GM23338 (cell line): ENCODE measurements at regions not wholly inside any gene's neighbourhood (a gene's known extent, or its start where the extent isn't known, plus 50 kb on each side); places are given as distances from the start of the nearest gene placed in this dataset.

ENCODE experiments used
- ATAC-seq: fragments of 200-7000 bp; cut with Tn5 transposase; 3 replicates; pipeline ENCODE4 v1.9.1; 2020
- DNase-seq: peaks from one replicate; pipeline ENCODE4 v3.0.0-alpha.2; 2015; ENCODE audit warnings: low spot score
- H2AFZ ChIP-seq: fragments of 200-600 bp; sonication (generic); 2 replicates; pipeline ENCODE4 v1.8.0; 2016; ENCODE audit warnings: antibody characterized with exemption, mild to moderate bottlenecking, moderate library complexity
- H3F3A ChIP-seq: fragments of 200-600 bp; sonication (generic); replicated peaks from 2 replicates; pipeline ENCODE4 v1.8.0; 2017; ENCODE audit warnings: antibody characterized with exemption, mixed run types, low read depth
- H3K27ac ChIP-seq: fragments of 200-600 bp; sonication (generic); 2 replicates; pipeline ENCODE4 v1.6.1; 2016; ENCODE audit warnings: low read depth
- H3K27me3 ChIP-seq: fragments of 200-600 bp; sonication (generic); 2 replicates; pipeline ENCODE4 v1.8.0; 2016; ENCODE audit warnings: mild to moderate bottlenecking, mixed run types, moderate library complexity; ENCODE audit not compliant: insufficient read depth
- H3K36me3 ChIP-seq: fragments of 200-600 bp; sonication (generic); 2 replicates; pipeline ENCODE4 v1.8.0; 2016; ENCODE audit warnings: mild to moderate bottlenecking; ENCODE audit not compliant: insufficient read depth
- H3K4me1 ChIP-seq: fragments of 200-600 bp; sonication (generic); 2 replicates; pipeline ENCODE4 v1.8.0; 2016; ENCODE audit warnings: mild to moderate bottlenecking, moderate library complexity; ENCODE audit not compliant: insufficient read depth
- H3K4me2 ChIP-seq: fragments of 200-600 bp; sonication (generic); 2 replicates; pipeline ENCODE4 v1.7.1; 2017; ENCODE audit warnings: mixed run types
- H3K4me3 ChIP-seq: fragments of 200-600 bp; sonication (generic); 2 replicates; pipeline ENCODE4 v1.6.1; 2016; ENCODE audit warnings: mixed run types
- H3K79me2 ChIP-seq: fragments of 200-600 bp; sonication (generic); replicated peaks from 2 replicates; pipeline ENCODE4 v1.8.0; 2017; ENCODE audit warnings: mild to moderate bottlenecking; ENCODE audit not compliant: insufficient read depth
- H3K9me2 ChIP-seq: fragments of 200-600 bp; sonication (generic); 2 replicates; pipeline ENCODE4 v1.8.0; 2017; ENCODE audit not compliant: insufficient read depth
- H4K20me1 ChIP-seq: fragments of 200-600 bp; sonication (generic); replicated peaks from 2 replicates; pipeline ENCODE4 v1.8.0; 2017; ENCODE audit warnings: mild to moderate bottlenecking; ENCODE audit not compliant: insufficient read depth
- H3K27ac Mint-ChIP-seq: 2 replicates; pipeline ENCODE4 v1.8.0; 2020; ENCODE audit warnings: inconsistent platforms, mild to moderate bottlenecking, moderate library complexity, mixed read lengths
- H3K27me3 Mint-ChIP-seq: 3 replicates; pipeline ENCODE4 v1.8.0; 2022; ENCODE audit warnings: low read depth, mild to moderate bottlenecking, moderate library complexity, mixed read lengths, inconsistent platforms; ENCODE audit not compliant: insufficient read depth, poor library complexity
- H3K36me3 Mint-ChIP-seq: 3 replicates; pipeline ENCODE4 v1.8.0; 2021; ENCODE audit warnings: low read depth, mild to moderate bottlenecking, inconsistent platforms, moderate library complexity, mixed read lengths
- H3K4me1 Mint-ChIP-seq: 3 replicates; pipeline ENCODE4 v1.8.0; 2020; ENCODE audit warnings: mild to moderate bottlenecking, inconsistent platforms, mixed read lengths
- H3K4me3 Mint-ChIP-seq: 3 replicates; pipeline ENCODE4 v1.8.0; 2021; ENCODE audit warnings: moderate library complexity, mild to moderate bottlenecking, inconsistent platforms, mixed read lengths
- H3K9me3 Mint-ChIP-seq: 3 replicates; pipeline ENCODE4 v1.8.0; 2020; ENCODE audit warnings: moderate library complexity, mild to moderate bottlenecking, inconsistent platforms, mixed read lengths
- EZH2 ChIP-seq: fragments of 200-600 bp; sonication (generic); IDR thresholded peaks from one replicate; pipeline ENCODE4 v1.8.0; 2017; ENCODE audit warnings: antibody characterized with exemption, mild to moderate bottlenecking, low read depth; ENCODE audit not compliant: unreplicated experiment
- NANOG ChIP-seq: IDR thresholded peaks from 2 replicates; pipeline ENCODE4 v1.6.1; 2016; ENCODE audit warnings: antibody characterized with exemption, borderline replicate concordance
- TF ChIP-seq, protein P1 (sequence below): IDR thresholded peaks from one replicate; pipeline ENCODE4 v1.6.1; 2018; ENCODE audit warnings: antibody characterized with exemption; ENCODE audit not compliant: unreplicated experiment
- TF ChIP-seq, protein P2 (sequence below): IDR thresholded peaks from 2 replicates; pipeline ENCODE4 v1.6.1; 2016; ENCODE audit warnings: antibody characterized with exemption

DNA sequence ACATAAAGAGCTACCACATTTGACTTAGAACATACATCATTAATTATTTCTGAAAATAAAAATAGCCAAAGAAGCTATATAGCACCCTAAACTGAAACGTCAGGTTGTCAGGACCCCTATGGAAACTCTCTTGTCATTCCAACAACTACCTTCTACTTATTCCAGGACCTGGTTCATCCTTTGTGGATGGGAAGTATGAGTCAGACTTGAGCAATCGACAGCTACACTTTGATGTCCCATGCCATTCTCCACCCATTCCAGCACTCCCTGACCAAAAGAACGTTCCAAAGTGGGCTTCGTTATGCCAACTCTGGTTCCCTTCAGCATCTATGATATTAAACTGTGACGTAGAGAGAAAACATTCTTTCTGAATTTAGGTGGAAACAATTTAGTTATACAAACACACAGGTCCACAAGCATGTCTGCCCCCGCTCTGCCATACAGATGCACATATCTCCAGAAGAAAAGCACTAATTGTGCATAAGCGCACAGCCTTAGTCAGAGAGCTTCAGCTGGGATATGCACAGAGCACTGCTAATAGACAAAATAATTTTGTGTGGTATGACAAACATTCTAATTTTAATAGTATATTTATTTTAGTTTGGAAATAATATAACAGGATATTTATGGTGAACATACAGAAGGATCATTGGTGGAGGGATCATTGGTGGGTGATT, 723.1 kb upstream of the B3GALT2 start:
- ATAC-seq (no peak), DNase-seq (no peak)
- no peak overlapping the region for H3K27ac ChIP-seq
- peaks cover 4% of the 10 kb centered on the region; the same call in 1 of the 2 replicates for H3K9me2 ChIP-seq
- H3K27me3 ChIP-seq = no peaks in the 10 kb centered on the region
- H4K20me1 ChIP-seq = no peaks in the 10 kb centered on the region
- H2AFZ ChIP-seq = no peak overlapping the region
- H3K4me2 ChIP-seq = no peak overlapping the region
- Mint-ChIP-seq H3K36me3 (no peaks in the 10 kb centered on the region), H3K4me3 (no peak overlapping the region), H3K27ac (no peak overlapping the region), H3K27me3 (peaks cover 2% of the 10 kb centered on the region), H3K4me1 (no peaks in the 10 kb centered on the region), H3K9me3 (no peaks in the 10 kb centered on the region)
- no peaks in the 10 kb centered on the region for H3K36me3 ChIP-seq
- no peaks in the 10 kb centered on the region for H3F3A ChIP-seq
- no peaks in the 10 kb centered on the region for H3K4me1 ChIP-seq
- no peak overlapping the region for H3K4me3 ChIP-seq
- TF ChIP-seq, protein P1, sequence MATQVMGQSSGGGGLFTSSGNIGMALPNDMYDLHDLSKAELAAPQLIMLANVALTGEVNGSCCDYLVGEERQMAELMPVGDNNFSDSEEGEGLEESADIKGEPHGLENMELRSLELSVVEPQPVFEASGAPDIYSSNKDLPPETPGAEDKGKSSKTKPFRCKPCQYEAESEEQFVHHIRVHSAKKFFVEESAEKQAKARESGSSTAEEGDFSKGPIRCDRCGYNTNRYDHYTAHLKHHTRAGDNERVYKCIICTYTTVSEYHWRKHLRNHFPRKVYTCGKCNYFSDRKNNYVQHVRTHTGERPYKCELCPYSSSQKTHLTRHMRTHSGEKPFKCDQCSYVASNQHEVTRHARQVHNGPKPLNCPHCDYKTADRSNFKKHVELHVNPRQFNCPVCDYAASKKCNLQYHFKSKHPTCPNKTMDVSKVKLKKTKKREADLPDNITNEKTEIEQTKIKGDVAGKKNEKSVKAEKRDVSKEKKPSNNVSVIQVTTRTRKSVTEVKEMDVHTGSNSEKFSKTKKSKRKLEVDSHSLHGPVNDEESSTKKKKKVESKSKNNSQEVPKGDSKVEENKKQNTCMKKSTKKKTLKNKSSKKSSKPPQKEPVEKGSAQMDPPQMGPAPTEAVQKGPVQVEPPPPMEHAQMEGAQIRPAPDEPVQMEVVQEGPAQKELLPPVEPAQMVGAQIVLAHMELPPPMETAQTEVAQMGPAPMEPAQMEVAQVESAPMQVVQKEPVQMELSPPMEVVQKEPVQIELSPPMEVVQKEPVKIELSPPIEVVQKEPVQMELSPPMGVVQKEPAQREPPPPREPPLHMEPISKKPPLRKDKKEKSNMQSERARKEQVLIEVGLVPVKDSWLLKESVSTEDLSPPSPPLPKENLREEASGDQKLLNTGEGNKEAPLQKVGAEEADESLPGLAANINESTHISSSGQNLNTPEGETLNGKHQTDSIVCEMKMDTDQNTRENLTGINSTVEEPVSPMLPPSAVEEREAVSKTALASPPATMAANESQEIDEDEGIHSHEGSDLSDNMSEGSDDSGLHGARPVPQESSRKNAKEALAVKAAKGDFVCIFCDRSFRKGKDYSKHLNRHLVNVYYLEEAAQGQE = no peak
- TF ChIP-seq EZH2 = no peak
- H3K79me2 ChIP-seq = no peaks in the 10 kb centered on the region

DNA sequence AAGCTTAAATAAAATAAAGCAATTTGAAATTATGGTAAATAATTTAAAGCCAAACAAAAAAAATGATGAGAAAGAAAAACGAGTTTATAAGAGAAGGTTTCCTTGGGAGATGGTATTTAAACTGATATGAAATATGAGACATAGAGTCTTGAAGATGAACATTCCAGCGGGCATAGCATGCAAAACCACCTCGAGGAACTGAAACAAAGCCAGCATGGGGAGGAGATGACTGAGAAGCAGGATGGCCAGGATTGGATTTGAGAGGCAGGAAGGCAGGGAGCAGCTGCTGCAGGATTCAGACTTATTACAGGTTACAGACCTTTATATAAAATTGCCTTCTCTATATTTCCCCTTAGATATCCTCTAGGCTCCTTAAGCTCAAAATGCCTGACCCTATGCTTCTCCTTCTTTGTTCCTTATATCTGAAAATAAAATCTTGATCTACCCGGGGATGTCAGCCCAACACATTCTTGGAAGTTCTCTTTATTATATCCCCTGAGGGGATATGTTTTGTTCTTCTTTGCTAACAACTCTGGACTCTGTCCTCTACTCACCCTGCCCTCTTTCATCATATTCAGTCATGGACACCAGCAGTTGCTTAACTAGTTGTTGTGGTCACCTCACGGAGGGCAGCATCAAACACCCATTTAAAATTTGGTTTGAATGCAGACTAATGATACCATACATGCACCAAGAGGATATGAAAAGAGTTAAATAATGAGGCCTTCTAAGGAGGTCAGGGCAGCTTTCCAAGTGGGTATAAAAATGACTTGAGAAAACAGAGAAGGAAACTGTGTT, 719.1 kb upstream of the B3GALT2 start:
- Histone ChIP-seq H3F3A (no peaks in the 10 kb centered on the region), H4K20me1 (no peaks in the 10 kb centered on the region), H2AFZ (0 out of 2 replicates have a peak overlapping the region, but pooled peaks have one; percentile 30), H3K27me3 (no peaks in the 10 kb centered on the region), H3K36me3 (no peaks in the 10 kb centered on the region), H3K79me2 (no peaks in the 10 kb centered on the region), H3K4me3 (no peak overlapping the region), H3K27ac (no peak overlapping the region), H3K4me2 (no peak overlapping the region), H3K9me2 (no peaks in the 10 kb centered on the region; the same call in 1 of the 2 replicates), H3K4me1 (no peaks in the 10 kb centered on the region)
- no peak overlapping the region for H3K4me3 Mint-ChIP-seq
- TF ChIP-seq NANOG = no peak
- TF ChIP-seq, protein P2, sequence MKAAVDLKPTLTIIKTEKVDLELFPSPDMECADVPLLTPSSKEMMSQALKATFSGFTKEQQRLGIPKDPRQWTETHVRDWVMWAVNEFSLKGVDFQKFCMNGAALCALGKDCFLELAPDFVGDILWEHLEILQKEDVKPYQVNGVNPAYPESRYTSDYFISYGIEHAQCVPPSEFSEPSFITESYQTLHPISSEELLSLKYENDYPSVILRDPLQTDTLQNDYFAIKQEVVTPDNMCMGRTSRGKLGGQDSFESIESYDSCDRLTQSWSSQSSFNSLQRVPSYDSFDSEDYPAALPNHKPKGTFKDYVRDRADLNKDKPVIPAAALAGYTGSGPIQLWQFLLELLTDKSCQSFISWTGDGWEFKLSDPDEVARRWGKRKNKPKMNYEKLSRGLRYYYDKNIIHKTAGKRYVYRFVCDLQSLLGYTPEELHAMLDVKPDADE = no peak
- DNase-seq (no peak), ATAC-seq (no peak)
- H3K27me3 Mint-ChIP-seq = peaks cover 4% of the 10 kb centered on the region
- no peaks in the 10 kb centered on the region for H3K4me1 Mint-ChIP-seq
- H3K9me3 Mint-ChIP-seq = no peaks in the 10 kb centered on the region
- H3K27ac Mint-ChIP-seq = no peak overlapping the region
- no peaks in the 10 kb centered on the region for H3K36me3 Mint-ChIP-seq
